ENCODE measurements at regions not wholly inside any gene's neighbourhood (a gene's known extent, or its start where the extent isn't known, plus 50 kb on each side); places are given as distances from the start of the nearest gene placed in this dataset.

DNA sequence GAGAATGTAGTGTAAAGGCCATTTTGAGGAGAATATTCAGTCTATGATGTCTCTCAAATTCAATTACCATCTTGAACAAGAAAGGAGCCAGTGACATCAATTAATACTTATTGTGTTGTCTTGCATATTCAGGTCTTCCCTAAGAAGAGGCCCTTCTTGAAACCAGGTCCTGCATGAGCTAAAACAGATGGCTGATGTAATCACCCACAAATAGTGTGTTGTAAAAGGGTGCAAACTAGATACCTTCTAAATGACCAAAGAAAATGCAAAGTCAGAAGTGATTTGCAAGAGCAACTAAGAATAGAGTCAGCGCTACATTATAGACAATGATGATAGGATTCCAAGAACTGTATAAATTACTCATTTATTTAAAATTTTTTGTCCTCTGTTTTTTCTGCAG lies 97.0 kb downstream of the BTBD3 start:
- no peak overlapping the region for H3K4me3 ChIP-seq (ENCODE audit: low read depth, poor library complexity, severe bottlenecking)
- DNase-seq (ENCODE audit: low spot score in 2 of 2), result no peak
- intact Hi-C loops (cut with DNase I; ENCODE audit: low total_unique reads), result no loop called here
- 96 to 100% methylated on average over 1 of the region's 1 CpG for WGBS, 2 donors
- no peak for TF ChIP-seq POLR2A (IDR thresholded peaks at IDR 0.05)
- TF ChIP-seq, protein P1, sequence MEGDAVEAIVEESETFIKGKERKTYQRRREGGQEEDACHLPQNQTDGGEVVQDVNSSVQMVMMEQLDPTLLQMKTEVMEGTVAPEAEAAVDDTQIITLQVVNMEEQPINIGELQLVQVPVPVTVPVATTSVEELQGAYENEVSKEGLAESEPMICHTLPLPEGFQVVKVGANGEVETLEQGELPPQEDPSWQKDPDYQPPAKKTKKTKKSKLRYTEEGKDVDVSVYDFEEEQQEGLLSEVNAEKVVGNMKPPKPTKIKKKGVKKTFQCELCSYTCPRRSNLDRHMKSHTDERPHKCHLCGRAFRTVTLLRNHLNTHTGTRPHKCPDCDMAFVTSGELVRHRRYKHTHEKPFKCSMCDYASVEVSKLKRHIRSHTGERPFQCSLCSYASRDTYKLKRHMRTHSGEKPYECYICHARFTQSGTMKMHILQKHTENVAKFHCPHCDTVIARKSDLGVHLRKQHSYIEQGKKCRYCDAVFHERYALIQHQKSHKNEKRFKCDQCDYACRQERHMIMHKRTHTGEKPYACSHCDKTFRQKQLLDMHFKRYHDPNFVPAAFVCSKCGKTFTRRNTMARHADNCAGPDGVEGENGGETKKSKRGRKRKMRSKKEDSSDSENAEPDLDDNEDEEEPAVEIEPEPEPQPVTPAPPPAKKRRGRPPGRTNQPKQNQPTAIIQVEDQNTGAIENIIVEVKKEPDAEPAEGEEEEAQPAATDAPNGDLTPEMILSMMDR (IDR thresholded peaks at IDR 0.05), result no peak

DNA sequence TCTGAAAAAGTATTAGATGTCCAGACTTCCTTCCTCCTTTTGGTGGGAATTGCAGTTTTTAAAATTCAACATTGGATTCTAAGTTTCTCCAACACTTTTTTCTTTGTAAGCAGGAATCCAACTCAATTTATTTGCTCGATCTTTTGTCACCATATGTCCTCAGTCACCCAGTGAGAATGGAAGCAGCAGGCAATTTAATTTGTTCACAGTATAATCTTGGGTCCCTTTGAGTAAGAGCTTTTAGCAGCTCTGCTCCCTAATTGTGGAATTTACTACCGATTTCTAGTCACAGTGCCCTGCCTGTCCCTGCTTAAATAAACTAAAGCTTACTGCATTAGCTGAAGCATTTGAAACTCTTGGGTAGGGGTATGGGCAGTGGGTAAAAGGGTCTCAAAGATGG lies 98.6 kb downstream of the BTBD3 start:
- TF ChIP-seq, protein P1 (IDR thresholded peaks at IDR 0.05), result no peak
- TF ChIP-seq POLR2A (IDR thresholded peaks at IDR 0.05), result no peak
- 63 to 69% methylated on average over 2 of the region's 2 CpGs for WGBS, 2 donors
- DNase-seq (ENCODE audit: low spot score in 2 of 2), result no peak
- no peak overlapping the region for H3K4me3 ChIP-seq (ENCODE audit: low read depth, poor library complexity, severe bottlenecking)
- intact Hi-C loops (cut with DNase I; ENCODE audit: low total_unique reads), result no loop called here

DNA sequence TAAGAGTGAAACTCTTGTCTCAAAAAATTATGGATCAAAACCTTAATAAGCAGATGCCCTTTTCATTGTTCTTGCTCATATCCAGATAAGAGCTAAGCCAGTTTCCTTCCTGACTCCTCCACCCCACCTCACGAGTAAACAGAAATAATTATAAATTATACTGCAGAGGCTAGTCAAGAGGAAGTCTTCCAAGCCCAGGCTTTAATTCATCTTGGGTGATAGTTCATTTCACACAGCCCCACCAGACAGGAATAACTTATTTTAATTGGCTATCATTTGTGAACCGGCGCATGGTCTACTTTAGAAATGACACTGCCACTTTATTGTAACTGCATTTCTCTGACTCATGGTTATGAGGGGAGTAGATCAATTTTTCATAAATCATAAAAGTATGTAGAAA lies 102.0 kb downstream of the BTBD3 start:
- WGBS, 2 donors, result 75 to 77% methylated on average over 3 of the region's 3 CpGs
- DNase-seq (ENCODE audit: low spot score in 2 of 2), result no peak
- H3K4me3 ChIP-seq (ENCODE audit: low read depth, poor library complexity, severe bottlenecking), result no peak overlapping the region
- TF ChIP-seq POLR2A (IDR thresholded peaks at IDR 0.05), result no peak
- TF ChIP-seq, protein P1 (IDR thresholded peaks at IDR 0.05), result no peak
- intact Hi-C loops (cut with DNase I; ENCODE audit: low total_unique reads), result no loop called here

DNA sequence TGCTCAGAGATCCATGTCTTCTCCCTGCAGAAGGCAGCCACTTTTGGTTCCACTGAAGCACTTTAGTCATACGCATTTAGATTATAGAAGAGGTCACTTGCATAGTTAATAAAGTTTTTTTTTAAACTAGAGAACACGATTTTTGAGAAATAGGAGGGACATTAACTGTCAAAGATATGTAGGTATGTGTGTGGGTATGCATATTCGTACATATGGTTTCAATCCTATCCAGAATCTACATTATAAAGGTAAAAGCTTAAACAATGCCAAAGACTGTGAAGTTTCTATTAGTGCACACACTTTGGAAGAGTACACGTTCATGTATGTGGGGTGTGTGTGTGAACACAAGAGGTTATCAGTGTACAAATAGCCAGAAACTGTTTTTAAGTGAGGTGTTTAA lies 103.2 kb downstream of the BTBD3 start:
- DNase-seq (ENCODE audit: low spot score in 2 of 2), result no peak
- H3K4me3 ChIP-seq (ENCODE audit: low read depth, poor library complexity, severe bottlenecking), result no peak overlapping the region
- TF ChIP-seq POLR2A (IDR thresholded peaks at IDR 0.05), result no peak
- TF ChIP-seq, protein P1 (IDR thresholded peaks at IDR 0.05), result no peak
- 74 to 81% methylated on average over 4 of the region's 4 CpGs for WGBS, 2 donors
- intact Hi-C loops (cut with DNase I; ENCODE audit: low total_unique reads), result no loop called here

DNA sequence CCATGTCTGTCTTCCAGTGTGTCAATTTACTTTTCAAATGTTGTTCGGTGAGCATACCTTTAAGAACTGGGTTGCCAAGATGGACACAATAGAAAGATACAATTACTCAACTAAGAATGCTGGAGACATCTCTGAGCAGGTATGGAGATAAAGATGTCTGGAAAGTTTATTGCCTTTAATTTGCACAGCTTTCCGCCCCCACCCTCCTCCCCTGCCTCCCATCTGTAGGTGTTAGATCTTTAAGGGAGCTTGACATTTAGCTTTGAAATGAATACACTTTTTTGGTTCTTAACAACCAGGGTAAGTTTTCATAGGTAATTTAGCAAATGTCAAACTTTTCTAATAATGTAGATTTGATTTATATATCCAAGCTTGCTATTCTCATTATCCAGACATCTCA lies 104.4 kb downstream of the BTBD3 start:
- WGBS, 2 donors, result 69 to 78% methylated on average over 2 of the region's 2 CpGs
- no peak overlapping the region for H3K4me3 ChIP-seq (ENCODE audit: low read depth, poor library complexity, severe bottlenecking)
- TF ChIP-seq, protein P1 (IDR thresholded peaks at IDR 0.05), result no peak
- no peak for TF ChIP-seq POLR2A (IDR thresholded peaks at IDR 0.05)
- no peak for DNase-seq (ENCODE audit: low spot score in 2 of 2)
- intact Hi-C loops (cut with DNase I; ENCODE audit: low total_unique reads), result no loop called here

DNA sequence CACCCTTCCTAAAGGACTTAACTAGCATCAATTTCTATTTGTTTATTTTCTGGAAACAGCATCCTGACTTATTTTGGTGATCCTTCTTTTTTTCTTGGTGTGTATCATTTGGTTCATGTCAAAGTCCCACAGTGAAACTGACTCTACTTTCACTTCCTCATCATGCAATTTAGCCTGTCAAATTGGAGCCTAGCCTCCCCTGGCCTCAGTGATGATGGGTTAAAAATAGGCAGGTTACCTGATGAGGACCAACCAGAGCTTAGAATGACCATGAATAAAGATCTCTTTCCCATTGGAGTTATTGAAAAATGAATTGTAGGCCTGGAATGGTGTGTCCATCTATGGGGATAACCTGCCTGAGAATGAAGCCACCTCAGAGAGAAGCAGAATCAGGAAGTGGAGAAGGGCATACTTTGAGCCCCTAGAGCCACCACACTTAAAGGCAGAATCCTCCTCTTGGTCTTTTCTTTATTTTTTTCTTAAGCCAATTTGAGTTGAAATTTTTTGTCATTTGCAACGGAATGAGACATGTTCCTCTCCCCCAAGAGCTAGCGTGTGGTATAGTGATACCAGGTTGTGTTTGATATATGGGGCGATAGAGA lies 105.6 kb downstream of the BTBD3 start:
- 61 to 75% methylated on average over 3 of the region's 3 CpGs for WGBS, 2 donors
- H3K4me3 ChIP-seq (ENCODE audit: low read depth, poor library complexity, severe bottlenecking), result no peak overlapping the region
- TF ChIP-seq, protein P1 (IDR thresholded peaks at IDR 0.05), result no peak
- intact Hi-C loops (cut with DNase I; ENCODE audit: low total_unique reads), result no loop called here
- no peak for DNase-seq (ENCODE audit: low spot score in 2 of 2)

Data from lower leg skin (tissue), 4 donors.